HEK293 (cell line): ENCODE measurements at regions not wholly inside any gene's neighbourhood (a gene's known extent, or its start where the extent isn't known, plus 50 kb on each side); places are given as distances from the start of the nearest gene placed in this dataset.

ENCODE experiments used
- CTCF ChIA-PET: fragments of 350-600 bp; formaldehyde crosslinking; extraction: SDS; loops from one replicate; lab custom pipeline; 2021; ENCODE audit warnings: antibody characterized with exemption; lab: Yijun Ruan, JAX
- POLR2A ChIA-PET: fragments of 300-600 bp; formaldehyde crosslinking; extraction: SDS; loops from one replicate; lab custom pipeline; 2020; ENCODE audit warnings: antibody characterized with exemption, inconsistent platforms; lab: Yijun Ruan, JAX
- H3K27ac ChIP-seq: fragments of 200-500 bp; sonication (Bioruptor generic); 2 replicates; pipeline ENCODE4 v1.5.1; 2014; ENCODE audit warnings: low read depth, low read length, control low read depth, inconsistent platforms; ENCODE audit errors: extremely low read depth
- H3K36me3 ChIP-seq, 2 experiments: fragments of 200-500 bp in 1 of 2; sonication (Bioruptor generic) in 1 of 2; 1 replicate in 1 of 2; 2 replicates in 1 of 2; pipeline ENCODE4 v1.5.1; 2014 to 2017; ENCODE audit warnings: inconsistent platforms in 2 of 2, low read length in 2 of 2; ENCODE audit not compliant: control insufficient read depth in 2 of 2, insufficient read depth in 1 of 2
- H3K4me1 ChIP-seq: fragments of 200-500 bp; sonication (Bioruptor generic); 2 replicates; pipeline ENCODE4 v1.5.1; 2014; ENCODE audit warnings: mild to moderate bottlenecking, low read length, inconsistent platforms; ENCODE audit not compliant: control insufficient read depth, insufficient read depth
- H3K4me3 ChIP-seq: 2 replicates; pipeline ENCODE4 v1.5.1; 2011; ENCODE audit warnings: low read depth, mild to moderate bottlenecking, control low read depth, low read length, moderate library complexity
- H3K9me3 ChIP-seq: fragments of 200-500 bp; sonication (Bioruptor generic); 2 replicates; pipeline ENCODE4 v1.5.1; 2014; ENCODE audit warnings: low read depth, low read length, inconsistent platforms; ENCODE audit not compliant: control insufficient read depth, insufficient read depth
- BCL11B ChIP-seq: fragments of 450-650 bp; formaldehyde crosslinking; IDR thresholded peaks from 2 replicates; pipeline ENCODE4 v1.5.1; 2016; ENCODE audit warnings: low read depth, missing biosample characterization, missing genetic modification characterization
- EGR2 ChIP-seq: fragments of 450-650 bp; formaldehyde crosslinking; IDR thresholded peaks from 2 replicates; pipeline ENCODE4 v1.5.1; 2016; ENCODE audit warnings: low read depth, missing biosample characterization, missing genetic modification characterization
- GLIS1 ChIP-seq: fragments of 450-650 bp; formaldehyde crosslinking; IDR thresholded peaks from 2 replicates; pipeline ENCODE4 v1.5.1; 2016; ENCODE audit warnings: missing biosample characterization, missing genetic modification characterization
- HOXC10 ChIP-seq: sonication (generic); formaldehyde crosslinking; IDR thresholded peaks from 2 replicates; pipeline ENCODE4 v1.8.1; 2023; ENCODE audit warnings: mild to moderate bottlenecking, missing genetic modification reagents
- HOXD13 ChIP-seq: sonication (generic); formaldehyde crosslinking; IDR thresholded peaks from 2 replicates; pipeline ENCODE4 v1.8.0; 2022; ENCODE audit warnings: missing genetic modification reagents, borderline replicate concordance
- SALL2 ChIP-seq: fragments of 450-650 bp; formaldehyde crosslinking; IDR thresholded peaks from 2 replicates; pipeline ENCODE4 v1.5.0; 2017; ENCODE audit warnings: missing biosample characterization, mild to moderate bottlenecking, missing genetic modification characterization, borderline replicate concordance
- SCRT1 ChIP-seq: fragments of 450-650 bp; formaldehyde crosslinking; IDR thresholded peaks from 2 replicates; pipeline ENCODE4 v1.5.1; 2016; ENCODE audit warnings: missing biosample characterization, missing genetic modification characterization, borderline replicate concordance
- ZFP37 ChIP-seq: fragments of 450-650 bp; formaldehyde crosslinking; IDR thresholded peaks from 2 replicates; pipeline ENCODE4 v1.5.1; 2016; ENCODE audit warnings: missing biosample characterization, missing genetic modification characterization
- ZNF112 ChIP-seq: fragments of 450-650 bp; formaldehyde crosslinking; IDR thresholded peaks from 2 replicates; pipeline ENCODE4 v1.5.0; 2017; ENCODE audit warnings: missing biosample characterization, missing genetic modification characterization
- ZNF157 ChIP-seq: fragments of 450-650 bp; formaldehyde crosslinking; IDR thresholded peaks from 2 replicates; pipeline ENCODE4 v1.5.1; 2016; ENCODE audit warnings: missing biosample characterization, missing genetic modification characterization
- ZNF2 ChIP-seq: fragments of 450-650 bp; formaldehyde crosslinking; IDR thresholded peaks from 2 replicates; pipeline ENCODE4 v1.5.1; 2016; ENCODE audit warnings: missing biosample characterization, missing genetic modification characterization
- ZNF335 ChIP-seq: fragments of 450-650 bp; formaldehyde crosslinking; conservative IDR thresholded peaks from 2 replicates; pipeline ENCODE4 v1.5.1; 2016; ENCODE audit warnings: missing biosample characterization, missing genetic modification characterization
- ZNF394 ChIP-seq: fragments of 450-650 bp; formaldehyde crosslinking; IDR thresholded peaks from 2 replicates; pipeline ENCODE4 v1.5.1; 2016; ENCODE audit warnings: missing biosample characterization, missing genetic modification characterization, mild to moderate bottlenecking, moderate library complexity, borderline replicate concordance
- ZNF510 ChIP-seq: fragments of 450-650 bp; formaldehyde crosslinking; IDR thresholded peaks from 2 replicates; pipeline ENCODE4 v1.5.1; 2018; ENCODE audit warnings: mild to moderate bottlenecking, missing genetic modification characterization, missing biosample characterization; ENCODE audit not compliant: insufficient replicate concordance
- ZNF621 ChIP-seq: fragments of 450-650 bp; formaldehyde crosslinking; IDR thresholded peaks from 2 replicates; pipeline ENCODE4 v1.5.1; 2017; ENCODE audit warnings: missing biosample characterization, missing genetic modification characterization
- ZNF629 ChIP-seq: fragments of 450-650 bp; formaldehyde crosslinking; IDR thresholded peaks from 2 replicates; pipeline ENCODE4 v1.5.1; 2017; ENCODE audit warnings: missing biosample characterization, missing genetic modification characterization
- ZNF76 ChIP-seq: fragments of 450-650 bp; formaldehyde crosslinking; IDR thresholded peaks from 2 replicates; pipeline ENCODE4; 2016; ENCODE audit warnings: low read depth, missing biosample characterization, missing genetic modification characterization, borderline replicate concordance
- ZNF777 ChIP-seq: fragments of 450-650 bp; formaldehyde crosslinking; IDR thresholded peaks from 2 replicates; pipeline ENCODE4 v1.5.1; 2017; ENCODE audit warnings: missing biosample characterization, missing genetic modification characterization, borderline replicate concordance
- ZNF785 ChIP-seq: fragments of 450-650 bp; formaldehyde crosslinking; IDR thresholded peaks from 2 replicates; pipeline ENCODE4 v1.5.1; 2016; ENCODE audit warnings: missing biosample characterization, missing genetic modification characterization
- ZNF830 ChIP-seq: fragments of 450-650 bp; IDR thresholded peaks from 2 replicates; pipeline ENCODE4 v1.5.0; 2018; ENCODE audit warnings: missing biosample characterization, missing genetic modification characterization, low read depth, mild to moderate bottlenecking, moderate library complexity
- ZNF837 ChIP-seq: fragments of 450-650 bp; formaldehyde crosslinking; IDR thresholded peaks from 2 replicates; pipeline ENCODE4 v1.5.1; 2016; ENCODE audit warnings: missing biosample characterization, missing genetic modification characterization
- ZSCAN16 ChIP-seq: fragments of 450-650 bp; formaldehyde crosslinking; IDR thresholded peaks from 2 replicates; pipeline ENCODE4 v1.5.1; 2016; ENCODE audit warnings: missing biosample characterization, missing genetic modification characterization
- ZXDB ChIP-seq: fragments of 450-650 bp; formaldehyde crosslinking; IDR thresholded peaks from 2 replicates; pipeline ENCODE4 v1.5.1; 2016; ENCODE audit warnings: missing biosample characterization, missing genetic modification characterization
- TF ChIP-seq, protein P1 (sequence below): fragments of 450-650 bp; formaldehyde crosslinking; IDR thresholded peaks from 2 replicates; pipeline ENCODE4 v1.5.1; 2016; ENCODE audit warnings: missing biosample characterization, missing genetic modification characterization
- TF ChIP-seq, protein P2 (sequence below): fragments of 450-650 bp; formaldehyde crosslinking; IDR thresholded peaks from 2 replicates; pipeline ENCODE4 v1.5.1; 2016; ENCODE audit warnings: missing biosample characterization, missing genetic modification characterization
- TF ChIP-seq, protein P3 (sequence below): fragments of 450-650 bp; formaldehyde crosslinking; IDR thresholded peaks from 2 replicates; pipeline ENCODE4 v1.5.1; 2016; ENCODE audit warnings: missing biosample characterization, missing genetic modification characterization
- TF ChIP-seq, protein P4 (sequence below): fragments of 450-650 bp; IDR thresholded peaks from 2 replicates; pipeline ENCODE4 v1.5.1; 2018; ENCODE audit warnings: missing biosample characterization, mild to moderate bottlenecking, missing genetic modification characterization

DNA sequence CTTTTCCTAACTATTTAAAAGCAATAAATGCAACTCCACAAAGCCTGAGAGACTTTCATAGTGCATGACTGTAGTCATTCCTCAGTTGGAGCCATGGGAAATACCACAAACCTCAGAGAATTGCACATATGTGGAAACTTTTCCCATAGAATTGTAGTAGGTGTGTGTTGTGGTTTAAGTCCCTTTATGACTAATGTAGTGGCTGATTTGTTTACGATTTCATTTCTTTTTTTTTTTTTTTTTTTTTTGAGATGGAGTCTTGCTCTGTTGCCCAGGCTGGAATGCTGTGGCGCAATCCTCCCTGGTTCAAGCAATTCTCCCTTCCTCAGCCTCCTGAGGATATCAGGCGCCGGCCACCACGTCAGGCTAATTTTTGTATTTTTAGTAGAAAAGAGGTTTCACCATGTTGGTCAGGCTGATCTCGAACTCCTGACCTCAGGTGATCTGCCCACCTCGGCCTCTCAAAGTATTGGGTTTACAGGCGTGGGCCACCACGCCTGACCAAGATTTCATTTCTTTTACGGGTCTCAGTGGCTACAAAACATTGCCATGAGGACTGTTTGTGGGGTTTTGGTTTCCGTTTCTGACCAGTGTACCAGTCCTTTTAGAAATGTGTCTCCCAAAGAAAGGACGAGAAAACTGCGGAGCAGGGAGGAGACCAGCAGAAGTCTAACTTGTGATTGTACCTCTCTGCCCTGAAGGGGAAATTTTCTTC, 212.1 kb upstream of the MARCKS start:
- H3K9me3 ChIP-seq: no peaks in the 10 kb centered on the region
- CTCF ChIA-PET: no interaction called here
- POLR2A ChIA-PET: interaction anchor here (0.9 to 1.8 kb wide), 2 partner anchors 9 to 214 kb away, joined by 3 to 4 read pairs; no protein-coding TSS in a partner anchor

DNA sequence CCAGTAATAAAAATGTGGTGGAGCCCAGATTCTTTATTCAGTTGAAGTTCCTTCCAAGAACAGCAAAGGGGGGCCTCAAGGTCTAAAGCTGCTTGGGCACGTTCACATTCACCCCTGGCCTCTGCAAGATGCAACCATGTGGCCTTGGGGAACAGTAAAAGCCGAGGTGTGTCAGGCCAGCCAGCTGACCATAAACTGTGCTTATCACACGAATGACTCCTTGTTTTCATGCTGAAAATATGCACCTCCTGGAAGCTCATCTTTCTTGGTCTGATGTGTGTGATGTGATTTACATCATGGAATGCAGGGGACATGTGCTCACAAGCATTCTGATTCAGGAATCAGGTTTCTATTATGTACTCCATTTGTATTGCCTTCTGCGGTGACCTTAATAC, 211.6 kb upstream of the MARCKS start:
- ChIA-PET POLR2A (interaction anchor here (0.9 to 1.8 kb wide), 2 partner anchors 9 to 213 kb away, joined by 3 to 4 read pairs; no protein-coding TSS in a partner anchor), CTCF (interaction anchor here (1.3 kb wide), 1 partner anchor 21 kb away, joined by 4 read pairs; no protein-coding TSS in a partner anchor)
- Histone ChIP-seq H3K27ac (no peak overlapping the region), H3K4me1 (peaks cover 5% of the 10 kb centered on the region), H3K36me3 (no peaks in the 10 kb centered on the region), H3K4me3 (no peak overlapping the region), H3K9me3 (no peaks in the 10 kb centered on the region)
- no peak for TF ChIP-seq ZNF785 (tag by site-specific recombination)
- TF ChIP-seq HOXD13 (CRISPR knock-in tag): peak; percentile 78; the same call in 1 of the 2 replicates
- no peak for TF ChIP-seq SCRT1 (tag by site-specific recombination)
- TF ChIP-seq ZNF335 (tag by site-specific recombination): no peak
- no peak for TF ChIP-seq ZNF777 (tag by site-specific recombination)
- TF ChIP-seq ZNF76 (tag by site-specific recombination): no peak
- TF ChIP-seq ZSCAN16: no peak
- 0 out of 2 replicates have a peak, but pooled peaks have one; percentile 11 for TF ChIP-seq ZNF629 (tag by site-specific recombination)
- TF ChIP-seq ZXDB (tag by site-specific recombination): 0 out of 2 replicates have a peak, but pooled peaks have one; percentile 16
- TF ChIP-seq, protein P1, sequence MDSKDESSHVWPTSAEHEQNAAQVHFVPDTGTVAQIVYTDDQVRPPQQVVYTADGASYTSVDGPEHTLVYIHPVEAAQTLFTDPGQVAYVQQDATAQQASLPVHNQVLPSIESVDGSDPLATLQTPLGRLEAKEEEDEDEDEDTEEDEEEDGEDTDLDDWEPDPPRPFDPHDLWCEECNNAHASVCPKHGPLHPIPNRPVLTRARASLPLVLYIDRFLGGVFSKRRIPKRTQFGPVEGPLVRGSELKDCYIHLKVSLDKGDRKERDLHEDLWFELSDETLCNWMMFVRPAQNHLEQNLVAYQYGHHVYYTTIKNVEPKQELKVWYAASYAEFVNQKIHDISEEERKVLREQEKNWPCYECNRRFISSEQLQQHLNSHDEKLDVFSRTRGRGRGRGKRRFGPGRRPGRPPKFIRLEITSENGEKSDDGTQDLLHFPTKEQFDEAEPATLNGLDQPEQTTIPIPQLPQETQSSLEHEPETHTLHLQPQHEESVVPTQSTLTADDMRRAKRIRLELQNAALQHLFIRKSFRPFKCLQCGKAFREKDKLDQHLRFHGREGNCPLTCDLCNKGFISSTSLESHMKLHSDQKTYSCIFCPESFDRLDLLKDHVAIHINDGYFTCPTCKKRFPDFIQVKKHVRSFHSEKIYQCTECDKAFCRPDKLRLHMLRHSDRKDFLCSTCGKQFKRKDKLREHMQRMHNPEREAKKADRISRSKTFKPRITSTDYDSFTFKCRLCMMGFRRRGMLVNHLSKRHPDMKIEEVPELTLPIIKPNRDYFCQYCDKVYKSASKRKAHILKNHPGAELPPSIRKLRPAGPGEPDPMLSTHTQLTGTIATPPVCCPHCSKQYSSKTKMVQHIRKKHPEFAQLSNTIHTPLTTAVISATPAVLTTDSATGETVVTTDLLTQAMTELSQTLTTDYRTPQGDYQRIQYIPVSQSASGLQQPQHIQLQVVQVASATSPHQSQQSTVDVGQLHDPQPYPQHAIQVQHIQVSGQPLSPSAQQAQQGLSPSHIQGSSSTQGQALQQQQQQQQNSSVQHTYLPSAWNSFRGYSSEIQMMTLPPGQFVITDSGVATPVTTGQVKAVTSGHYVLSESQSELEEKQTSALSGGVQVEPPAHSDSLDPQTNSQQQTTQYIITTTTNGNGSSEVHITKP (tag by site-specific recombination): peak; percentile 87
- TF ChIP-seq SALL2 (tag by site-specific recombination): no peak
- TF ChIP-seq ZNF510 (tag by site-specific recombination): no peak
- TF ChIP-seq ZNF830 (tag by site-specific recombination): no peak
- TF ChIP-seq, protein P2, sequence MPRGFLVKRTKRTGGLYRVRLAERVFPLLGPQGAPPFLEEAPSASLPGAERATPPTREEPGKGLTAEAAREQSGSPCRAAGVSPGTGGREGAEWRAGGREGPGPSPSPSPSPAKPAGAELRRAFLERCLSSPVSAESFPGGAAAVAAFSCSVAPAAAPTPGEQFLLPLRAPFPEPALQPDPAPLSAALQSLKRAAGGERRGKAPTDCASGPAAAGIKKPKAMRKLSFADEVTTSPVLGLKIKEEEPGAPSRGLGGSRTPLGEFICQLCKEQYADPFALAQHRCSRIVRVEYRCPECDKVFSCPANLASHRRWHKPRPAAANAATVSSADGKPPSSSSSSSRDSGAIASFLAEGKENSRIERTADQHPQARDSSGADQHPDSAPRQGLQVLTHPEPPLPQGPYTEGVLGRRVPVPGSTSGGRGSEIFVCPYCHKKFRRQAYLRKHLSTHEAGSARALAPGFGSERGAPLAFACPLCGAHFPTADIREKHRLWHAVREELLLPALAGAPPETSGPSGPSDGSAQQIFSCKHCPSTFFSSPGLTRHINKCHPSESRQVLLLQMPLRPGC (tag by site-specific recombination): no peak
- TF ChIP-seq, protein P3, sequence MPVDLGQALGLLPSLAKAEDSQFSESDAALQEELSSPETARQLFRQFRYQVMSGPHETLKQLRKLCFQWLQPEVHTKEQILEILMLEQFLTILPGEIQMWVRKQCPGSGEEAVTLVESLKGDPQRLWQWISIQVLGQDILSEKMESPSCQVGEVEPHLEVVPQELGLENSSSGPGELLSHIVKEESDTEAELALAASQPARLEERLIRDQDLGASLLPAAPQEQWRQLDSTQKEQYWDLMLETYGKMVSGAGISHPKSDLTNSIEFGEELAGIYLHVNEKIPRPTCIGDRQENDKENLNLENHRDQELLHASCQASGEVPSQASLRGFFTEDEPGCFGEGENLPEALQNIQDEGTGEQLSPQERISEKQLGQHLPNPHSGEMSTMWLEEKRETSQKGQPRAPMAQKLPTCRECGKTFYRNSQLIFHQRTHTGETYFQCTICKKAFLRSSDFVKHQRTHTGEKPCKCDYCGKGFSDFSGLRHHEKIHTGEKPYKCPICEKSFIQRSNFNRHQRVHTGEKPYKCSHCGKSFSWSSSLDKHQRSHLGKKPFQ (tag by site-specific recombination): no peak
- no peak for TF ChIP-seq HOXC10
- no peak for TF ChIP-seq ZFP37 (tag by site-specific recombination)
- TF ChIP-seq BCL11B (tag by site-specific recombination): no peak
- TF ChIP-seq ZNF2 (tag by site-specific recombination): no peak
- peak; percentile 80 for TF ChIP-seq GLIS1 (tag by site-specific recombination)
- TF ChIP-seq ZNF394 (tag by site-specific recombination): no peak
- TF ChIP-seq ZNF112 (tag by site-specific recombination): no peak
- no peak for TF ChIP-seq EGR2 (tag by site-specific recombination)
- TF ChIP-seq, protein P4, sequence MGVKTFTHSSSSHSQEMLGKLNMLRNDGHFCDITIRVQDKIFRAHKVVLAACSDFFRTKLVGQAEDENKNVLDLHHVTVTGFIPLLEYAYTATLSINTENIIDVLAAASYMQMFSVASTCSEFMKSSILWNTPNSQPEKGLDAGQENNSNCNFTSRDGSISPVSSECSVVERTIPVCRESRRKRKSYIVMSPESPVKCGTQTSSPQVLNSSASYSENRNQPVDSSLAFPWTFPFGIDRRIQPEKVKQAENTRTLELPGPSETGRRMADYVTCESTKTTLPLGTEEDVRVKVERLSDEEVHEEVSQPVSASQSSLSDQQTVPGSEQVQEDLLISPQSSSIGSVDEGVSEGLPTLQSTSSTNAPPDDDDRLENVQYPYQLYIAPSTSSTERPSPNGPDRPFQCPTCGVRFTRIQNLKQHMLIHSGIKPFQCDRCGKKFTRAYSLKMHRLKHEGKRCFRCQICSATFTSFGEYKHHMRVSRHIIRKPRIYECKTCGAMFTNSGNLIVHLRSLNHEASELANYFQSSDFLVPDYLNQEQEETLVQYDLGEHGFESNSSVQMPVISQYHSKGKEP (tag by site-specific recombination): no peak
- no peak for TF ChIP-seq ZNF157 (tag by site-specific recombination)

More for the DNA sequence above, 212.1 kb upstream of the MARCKS start:
- Histone ChIP-seq H3K4me3 (no peak overlapping the region), H3K36me3 (no peaks in the 10 kb centered on the region), H3K4me1 (peaks cover 5% of the 10 kb centered on the region), H3K27ac (no peak overlapping the region)
- TF ChIP-seq ZNF621: no peak
- no peak for TF ChIP-seq GLIS1 (tag by site-specific recombination)
- no peak for TF ChIP-seq ZNF837 (tag by site-specific recombination)
